ENCODE measurements at regions not wholly inside any gene's neighbourhood (a gene's known extent, or its start where the extent isn't known, plus 50 kb on each side); places are given as distances from the start of the nearest gene placed in this dataset.

- no peak for DNase-seq (ENCODE audit: low read depth in 2 of 2)
Measured at GRCh38 chr3:187899246-187899645, 154.0 kb upstream of the BCL6 start.

GRCh38 chr3:187900993-187901755 lies 155.9 kb upstream of the BCL6 start:
- DNase-seq (ENCODE audit: low read depth in 2 of 2), result no peak

GRCh38 chr3:187902041-187902471 lies 156.8 kb upstream of the BCL6 start:
- DNase-seq (ENCODE audit: low read depth in 2 of 2), result no peak

GRCh38 chr3:187902936-187903335 lies 157.7 kb upstream of the BCL6 start:
- DNase-seq (ENCODE audit: low read depth in 2 of 2), result no peak

- DNase-seq (ENCODE audit: low read depth in 2 of 2), result no peak
Measured at GRCh38 chr3:187903697-187904096, 158.4 kb upstream of the BCL6 start.

- no peak for DNase-seq (ENCODE audit: low read depth in 2 of 2)
Measured at GRCh38 chr3:187906416-187906815, 161.1 kb upstream of the BCL6 start.

- no peak for DNase-seq (ENCODE audit: low read depth in 2 of 2)
Measured at GRCh38 chr3:187906920-187907319, 161.7 kb upstream of the BCL6 start.

GRCh38 chr3:187909866-187910265 lies 164.6 kb upstream of the BCL6 start:
- DNase-seq (ENCODE audit: low read depth in 2 of 2), result no peak

- no peak for DNase-seq (ENCODE audit: low read depth in 2 of 2)
Measured at GRCh38 chr3:187912007-187912406, 166.7 kb upstream of the BCL6 start.

- no peak for DNase-seq (ENCODE audit: low read depth in 2 of 2)
Measured at GRCh38 chr3:187913617-187914033, 168.4 kb upstream of the BCL6 start.

GRCh38 chr3:187914231-187914630 lies 169.0 kb upstream of the BCL6 start:
- DNase-seq (ENCODE audit: low read depth in 2 of 2), result no peak

- no peak for DNase-seq (ENCODE audit: low read depth in 2 of 2)
Measured at GRCh38 chr3:187916072-187916471, 170.8 kb upstream of the BCL6 start.

GRCh38 chr3:187918081-187918644 lies 172.9 kb upstream of the BCL6 start:
- DNase-seq (ENCODE audit: low read depth in 2 of 2), result no peak

- DNase-seq (ENCODE audit: low read depth in 2 of 2), result peak in 1 of 2 donors; percentile 8
Measured at GRCh38 chr3:187919048-187919447, 173.8 kb upstream of the BCL6 start.

- DNase-seq (ENCODE audit: low read depth in 2 of 2), result no peak
Measured at GRCh38 chr3:187919544-187919943, 174.3 kb upstream of the BCL6 start.

GRCh38 chr3:187920030-187920429 lies 174.8 kb upstream of the BCL6 start:
- DNase-seq (ENCODE audit: low read depth in 2 of 2), result no peak

- DNase-seq (ENCODE audit: low read depth in 2 of 2), result no peak
Measured at GRCh38 chr3:187920913-187921312, 175.6 kb upstream of the BCL6 start.

GRCh38 chr3:187921391-187922074 lies 176.3 kb upstream of the BCL6 start:
- DNase-seq (ENCODE audit: low read depth in 2 of 2), result no peak

GRCh38 chr3:187922704-187923416 lies 177.6 kb upstream of the BCL6 start:
- DNase-seq (ENCODE audit: low read depth in 2 of 2), result no peak

- no peak for DNase-seq (ENCODE audit: low read depth in 2 of 2)
Measured at GRCh38 chr3:187924651-187925050, 179.4 kb upstream of the BCL6 start.

GRCh38 chr3:187925326-187925725 lies 180.1 kb upstream of the BCL6 start:
- DNase-seq (ENCODE audit: low read depth in 2 of 2), result no peak

- DNase-seq (ENCODE audit: low read depth in 2 of 2), result no peak
Measured at GRCh38 chr3:187926620-187927019, 181.4 kb upstream of the BCL6 start.

Data from dermis microvascular lymphatic vessel endothelial cell (primary cell).